HepG2 (cell line): ENCODE measurements at regions not wholly inside any gene's neighbourhood (a gene's known extent, or its start where the extent isn't known, plus 50 kb on each side); places are given as distances from the start of the nearest gene placed in this dataset.
A peak's percentile ranks its signal among the peaks of the same experiment; 100 is the strongest.

ENCODE experiments used
- ADNP ChIP-seq: sonication (generic); formaldehyde crosslinking; IDR thresholded peaks from 2 replicates; pipeline ENCODE4 v1.4.0; 2020; ENCODE audit warnings: missing genetic modification reagents
- AHR ChIP-seq: IDR thresholded peaks from 2 replicates; pipeline ENCODE4 v1.6.1; 2018; ENCODE audit warnings: missing genetic modification reagents, missing compliant biosample characterization
- DNMT1 ChIP-seq: sonication (generic); formaldehyde crosslinking; IDR thresholded peaks from 2 replicates; pipeline ENCODE4 v1.5.1; 2020; ENCODE audit warnings: mild to moderate bottlenecking, missing genetic modification reagents
- HBP1 ChIP-seq: IDR thresholded peaks from 2 replicates; pipeline ENCODE4 v1.6.1; 2016; ENCODE audit warnings: low read depth, control low read depth
- HOXD1 ChIP-seq: sonication (generic); formaldehyde crosslinking; IDR thresholded peaks from 2 replicates; pipeline ENCODE4 v1.5.0; 2020; ENCODE audit warnings: missing genetic modification reagents
- JUN ChIP-seq: sonication (generic); formaldehyde crosslinking; IDR thresholded peaks from 2 replicates; pipeline ENCODE4 v1.4.0; 2020; ENCODE audit warnings: mild to moderate bottlenecking, missing genetic modification reagents
- PHF21A ChIP-seq: sonication (generic); formaldehyde crosslinking; IDR thresholded peaks from 2 replicates; pipeline ENCODE4 v1.5.0; 2020; ENCODE audit warnings: mild to moderate bottlenecking, missing genetic modification reagents
- PHF8 ChIP-seq: sonication (generic); formaldehyde crosslinking; IDR thresholded peaks from 2 replicates; pipeline ENCODE4 v1.5.0; 2020; ENCODE audit warnings: missing genetic modification reagents
- THRA ChIP-seq: sonication (generic); formaldehyde crosslinking; IDR thresholded peaks from 2 replicates; pipeline ENCODE4 v1.4.0; 2020; ENCODE audit warnings: missing genetic modification reagents, borderline replicate concordance
- TSC22D2 ChIP-seq: sonication (generic); formaldehyde crosslinking; IDR thresholded peaks from 2 replicates; pipeline ENCODE4 v1.5.1; 2020; ENCODE audit warnings: missing genetic modification reagents, mild to moderate bottlenecking, borderline replicate concordance
- ZBTB42 ChIP-seq: sonication (generic); formaldehyde crosslinking; IDR thresholded peaks from 2 replicates; pipeline ENCODE4 v1.5.0; 2020; ENCODE audit warnings: mild to moderate bottlenecking, missing genetic modification reagents
- ZBTB7A ChIP-seq: sonication (generic); formaldehyde crosslinking; IDR thresholded peaks from 2 replicates; pipeline ENCODE4 v1.8.0; 2022; ENCODE audit warnings: mild to moderate bottlenecking, missing genetic modification reagents
- ZFP37 ChIP-seq: sonication (generic); formaldehyde crosslinking; IDR thresholded peaks from 2 replicates; pipeline ENCODE4 v1.4.0; 2020; ENCODE audit warnings: missing genetic modification reagents, borderline replicate concordance
- ZNF281 ChIP-seq: sonication (generic); formaldehyde crosslinking; IDR thresholded peaks from 2 replicates; pipeline ENCODE4 v1.4.0; 2020; ENCODE audit warnings: missing genetic modification reagents, borderline replicate concordance
- ZNF883 ChIP-seq: sonication (generic); formaldehyde crosslinking; IDR thresholded peaks from 2 replicates; pipeline ENCODE4 v1.5.1; 2020; ENCODE audit warnings: mild to moderate bottlenecking, missing genetic modification reagents; ENCODE audit errors: not compliant biosample characterization
- TF ChIP-seq, protein P1 (sequence below): sonication (generic); formaldehyde crosslinking; IDR thresholded peaks from 2 replicates; pipeline ENCODE4 v1.8.1; 2023; ENCODE audit warnings: mild to moderate bottlenecking, moderate library complexity, missing genetic modification reagents
- TF ChIP-seq, protein P2 (sequence below): sonication (generic); formaldehyde crosslinking; IDR thresholded peaks from 2 replicates; pipeline ENCODE4 v1.8.1; 2023; ENCODE audit warnings: mild to moderate bottlenecking, missing genetic modification reagents, borderline replicate concordance

GRCh38 chr10:78437998-78438906 is 404.6 kb downstream of the RPS24 start (continued):
- TF ChIP-seq, protein P1, sequence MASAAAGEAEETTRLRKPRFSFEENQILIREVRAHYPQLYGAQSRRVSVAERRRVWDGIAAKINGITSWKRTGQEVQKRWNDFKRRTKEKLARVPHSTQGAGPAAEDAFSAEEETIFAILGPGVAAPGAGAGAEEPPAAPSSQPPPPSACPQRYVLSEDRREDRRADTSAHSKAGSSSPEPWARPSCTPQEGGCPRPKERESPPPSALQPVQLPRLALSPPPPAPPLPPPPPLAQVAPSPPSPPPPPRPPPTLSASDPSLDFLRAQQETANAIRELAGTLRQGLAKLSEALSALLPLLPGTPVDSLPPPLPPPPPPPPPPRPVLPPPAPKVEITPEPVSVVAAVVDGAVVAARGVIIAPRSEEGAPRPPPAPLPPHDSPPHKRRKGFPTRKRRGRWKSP (CRISPR knock-in tag) = no peak
- no peak for TF ChIP-seq AHR (CRISPR knock-in tag)
- TF ChIP-seq ZBTB7A (CRISPR knock-in tag) = no peak
- TF ChIP-seq ZNF281 = 0 out of 2 replicates have a peak, but pooled peaks have one; percentile 23
- TF ChIP-seq THRA (CRISPR knock-in tag) = peak; percentile 70; the same call in 1 of the 2 replicates
- no peak for TF ChIP-seq HBP1 (CRISPR knock-in tag)
- TF ChIP-seq TSC22D2 (CRISPR knock-in tag) = no peak
- no peak for TF ChIP-seq PHF8
- TF ChIP-seq JUN (CRISPR knock-in tag) = no peak
- TF ChIP-seq DNMT1 (CRISPR knock-in tag) = no peak
- no peak for TF ChIP-seq ZNF883 (CRISPR knock-in tag)
- TF ChIP-seq, protein P2, sequence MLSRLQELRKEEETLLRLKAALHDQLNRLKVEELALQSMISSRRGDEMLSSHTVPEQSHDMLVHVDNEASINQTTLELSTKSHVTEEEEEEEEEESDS (CRISPR knock-in tag) = no peak
- no peak; the same call in 1 of the 2 replicates for TF ChIP-seq ZFP37
- TF ChIP-seq HOXD1 (CRISPR knock-in tag) = no peak
- TF ChIP-seq ADNP (CRISPR knock-in tag) = peak; percentile 70; the same call in 1 of the 2 replicates
- TF ChIP-seq ZBTB42 (CRISPR knock-in tag) = no peak; the same call in 1 of the 2 replicates
- TF ChIP-seq PHF21A (CRISPR knock-in tag) = no peak
